Osteoblast (primary cell): ENCODE measurements at regions not wholly inside any gene's neighbourhood (a gene's known extent, or its start where the extent isn't known, plus 50 kb on each side); places are given as distances from the start of the nearest gene placed in this dataset.

Experiments used
- DNase-seq: peaks from one replicate; pipeline ENCODE4 v3.0.0; 2011; ENCODE audit warnings: low spot score, mixed read lengths; ENCODE audit not compliant: insufficient read length; ENCODE audit errors: missing footprints
- H2AFZ ChIP-seq: 2 replicates; pipeline ENCODE4 v1.6.0; 2011; ENCODE audit warnings: mild to moderate bottlenecking, low read length
- H3K27ac ChIP-seq: 2 replicates; pipeline ENCODE4 v1.5.1; 2011; ENCODE audit warnings: mild to moderate bottlenecking, low read depth, low read length, moderate library complexity
- H3K27me3 ChIP-seq: 2 replicates; pipeline ENCODE4 v1.6.0; 2012; ENCODE audit warnings: mild to moderate bottlenecking, control low read depth, inconsistent platforms, low read length, moderate library complexity; ENCODE audit not compliant: insufficient read depth
- H3K36me3 ChIP-seq: 2 replicates; pipeline ENCODE4 v1.5.1; 2011; ENCODE audit warnings: mild to moderate bottlenecking, low read length, control low read depth, moderate library complexity; ENCODE audit not compliant: insufficient read depth
- H3K4me1 ChIP-seq: 2 replicates; pipeline ENCODE4 v1.5.1; 2011; ENCODE audit warnings: mild to moderate bottlenecking, low read length, control low read depth, moderate library complexity; ENCODE audit not compliant: insufficient read depth
- H3K4me2 ChIP-seq: 2 replicates; pipeline ENCODE4 v1.6.0; 2011; ENCODE audit warnings: mild to moderate bottlenecking, low read length; ENCODE audit not compliant: insufficient read depth
- H3K4me3 ChIP-seq: fragments of 200-600 bp; sonication (generic); 3 replicates; pipeline ENCODE4 v1.5.1; 2012; ENCODE audit warnings: mild to moderate bottlenecking, low read length, inconsistent platforms; ENCODE audit not compliant: insufficient read depth
- H3K79me2 ChIP-seq: 2 replicates; pipeline ENCODE4 v1.6.0; 2012; ENCODE audit warnings: mild to moderate bottlenecking, low read length, control low read depth, inconsistent platforms; ENCODE audit not compliant: insufficient read depth
- H3K9me3 ChIP-seq: 2 replicates; pipeline ENCODE4 v1.5.1; 2011; ENCODE audit warnings: low read depth, low read length, control low read depth
- H4K20me1 ChIP-seq: 2 replicates; pipeline ENCODE4 v1.6.0; 2012; ENCODE audit warnings: mild to moderate bottlenecking, low read length, control low read depth; ENCODE audit not compliant: insufficient read depth
- TF ChIP-seq, protein P1 (sequence below): IDR thresholded peaks from 2 replicates; pipeline ENCODE4 v1.5.1; 2011; ENCODE audit warnings: mild to moderate bottlenecking, low read depth, low read length, moderate library complexity; ENCODE audit errors: extremely low read depth

DNA sequence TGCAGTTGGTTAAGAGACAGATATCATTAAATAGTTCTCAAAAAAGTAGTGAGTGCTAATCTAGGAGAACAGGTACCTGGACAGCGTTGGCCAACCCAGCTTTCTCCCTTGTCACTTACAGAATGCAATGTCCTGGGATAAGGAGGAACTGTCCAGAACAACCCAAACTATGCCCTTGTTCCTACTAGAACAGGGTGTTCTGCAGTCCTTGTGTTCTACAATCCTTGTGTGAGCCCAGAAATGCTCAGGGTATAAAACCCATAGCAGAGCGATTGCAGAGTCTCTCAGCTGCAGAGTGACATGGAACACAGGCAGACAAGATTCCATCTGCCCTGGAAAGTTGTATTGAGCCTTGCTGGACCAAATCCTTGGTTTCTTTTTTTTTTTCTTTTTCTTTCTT lies 83.5 kb upstream of the VANGL1 start:
- Histone ChIP-seq H3K4me1 (peaks cover 7% of the 10 kb centered on the region), H3K79me2 (no peaks in the 10 kb centered on the region), H3K27ac (no peak overlapping the region), H3K9me3 (no peaks in the 10 kb centered on the region), H4K20me1 (no peaks in the 10 kb centered on the region), H3K36me3 (no peaks in the 10 kb centered on the region), H3K4me2 (no peak overlapping the region), H2AFZ (no peak overlapping the region), H3K4me3 (no peak overlapping the region), H3K27me3 (peaks cover 3% of the 10 kb centered on the region)
- TF ChIP-seq, protein P1, sequence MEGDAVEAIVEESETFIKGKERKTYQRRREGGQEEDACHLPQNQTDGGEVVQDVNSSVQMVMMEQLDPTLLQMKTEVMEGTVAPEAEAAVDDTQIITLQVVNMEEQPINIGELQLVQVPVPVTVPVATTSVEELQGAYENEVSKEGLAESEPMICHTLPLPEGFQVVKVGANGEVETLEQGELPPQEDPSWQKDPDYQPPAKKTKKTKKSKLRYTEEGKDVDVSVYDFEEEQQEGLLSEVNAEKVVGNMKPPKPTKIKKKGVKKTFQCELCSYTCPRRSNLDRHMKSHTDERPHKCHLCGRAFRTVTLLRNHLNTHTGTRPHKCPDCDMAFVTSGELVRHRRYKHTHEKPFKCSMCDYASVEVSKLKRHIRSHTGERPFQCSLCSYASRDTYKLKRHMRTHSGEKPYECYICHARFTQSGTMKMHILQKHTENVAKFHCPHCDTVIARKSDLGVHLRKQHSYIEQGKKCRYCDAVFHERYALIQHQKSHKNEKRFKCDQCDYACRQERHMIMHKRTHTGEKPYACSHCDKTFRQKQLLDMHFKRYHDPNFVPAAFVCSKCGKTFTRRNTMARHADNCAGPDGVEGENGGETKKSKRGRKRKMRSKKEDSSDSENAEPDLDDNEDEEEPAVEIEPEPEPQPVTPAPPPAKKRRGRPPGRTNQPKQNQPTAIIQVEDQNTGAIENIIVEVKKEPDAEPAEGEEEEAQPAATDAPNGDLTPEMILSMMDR, result no peak
- peak; percentile 31 for DNase-seq

DNA sequence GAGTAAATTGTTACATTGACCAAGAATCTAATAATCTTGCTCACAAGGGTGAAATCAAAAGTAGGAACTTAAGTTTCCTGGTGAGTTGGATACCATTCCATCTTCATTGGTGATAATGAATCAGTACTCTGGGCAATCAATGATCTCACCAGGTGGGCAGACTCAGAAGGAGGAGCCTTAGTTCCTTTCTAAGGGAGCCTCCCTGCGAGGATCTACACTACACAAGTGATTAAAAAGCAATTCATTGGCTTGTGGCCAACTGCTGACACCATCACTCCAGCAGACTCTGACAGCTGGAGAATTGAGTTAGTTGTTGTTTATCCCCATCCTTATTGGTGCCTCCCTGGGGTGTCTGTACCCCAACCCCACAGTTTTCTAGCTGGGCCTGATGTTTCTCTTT lies 84.1 kb upstream of the VANGL1 start:
- TF ChIP-seq, protein P1, result no peak
- no peaks in the 10 kb centered on the region for H3K79me2 ChIP-seq
- H3K27ac ChIP-seq, result no peak overlapping the region
- H3K36me3 ChIP-seq, result no peaks in the 10 kb centered on the region
- DNase-seq, result no peak
- no peak overlapping the region for H3K4me2 ChIP-seq
- H3K4me3 ChIP-seq, result no peak overlapping the region
- H2AFZ ChIP-seq, result no peak overlapping the region
- no peaks in the 10 kb centered on the region for H3K27me3 ChIP-seq
- no peaks in the 10 kb centered on the region for H4K20me1 ChIP-seq
- peaks cover 7% of the 10 kb centered on the region for H3K4me1 ChIP-seq
- no peaks in the 10 kb centered on the region for H3K9me3 ChIP-seq

DNA sequence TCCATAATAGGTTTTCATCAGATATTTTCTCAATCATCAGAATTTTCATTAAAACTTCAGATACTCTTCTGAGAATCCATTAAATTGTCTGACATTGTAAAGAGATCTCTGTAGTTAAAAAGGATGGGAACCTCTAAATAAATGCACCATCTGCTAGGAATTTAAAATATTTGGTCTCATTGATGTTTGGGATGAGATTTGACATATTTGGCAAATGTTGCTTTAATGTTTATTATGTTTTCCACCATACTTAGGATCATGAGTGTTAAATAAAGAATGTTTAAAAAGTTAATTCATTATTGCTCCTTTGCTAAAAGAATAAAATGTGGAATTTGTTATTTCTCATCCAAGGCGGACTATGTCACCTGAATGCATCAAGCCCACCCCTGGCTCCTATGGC lies 85.5 kb upstream of the VANGL1 start:
- Histone ChIP-seq H3K27ac (no peak overlapping the region), H3K79me2 (no peaks in the 10 kb centered on the region), H4K20me1 (no peaks in the 10 kb centered on the region), H3K9me3 (no peaks in the 10 kb centered on the region), H3K36me3 (no peaks in the 10 kb centered on the region), H3K4me3 (no peak overlapping the region), H3K4me2 (no peak overlapping the region), H2AFZ (no peak overlapping the region), H3K4me1 (peaks cover 7% of the 10 kb centered on the region), H3K27me3 (no peaks in the 10 kb centered on the region)
- TF ChIP-seq, protein P1, result no peak
- no peak for DNase-seq

DNA sequence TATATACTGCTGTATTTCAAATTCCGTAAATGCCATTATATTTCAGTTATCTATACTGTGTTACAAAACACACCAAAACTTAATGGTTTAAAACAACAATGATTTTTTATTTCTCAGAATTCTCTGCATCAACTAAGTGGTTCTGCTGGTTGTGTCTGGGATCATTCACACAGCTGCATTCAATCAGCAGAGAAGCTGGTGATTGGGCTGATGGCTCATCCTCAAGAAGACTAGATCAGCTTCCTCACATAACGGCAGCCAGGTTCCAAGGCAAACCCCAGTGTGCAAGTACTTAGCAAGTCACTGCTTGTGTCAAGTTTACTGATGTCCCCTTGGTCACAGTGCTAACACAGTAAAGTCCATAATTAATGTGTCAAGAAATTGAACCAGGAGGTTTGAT lies 86.3 kb upstream of the VANGL1 start:
- TF ChIP-seq, protein P1, result no peak
- DNase-seq, result peak; percentile 80
- Histone ChIP-seq H3K4me1 (peaks cover 7% of the 10 kb centered on the region), H3K4me3 (no peak overlapping the region), H3K27ac (no peak overlapping the region), H4K20me1 (no peaks in the 10 kb centered on the region), H3K27me3 (no peaks in the 10 kb centered on the region), H3K79me2 (no peaks in the 10 kb centered on the region), H3K9me3 (no peaks in the 10 kb centered on the region), H2AFZ (peak overlapping the region; percentile 6), H3K4me2 (no peak overlapping the region), H3K36me3 (no peaks in the 10 kb centered on the region)
